UCSD-AML1 (cell line): ENCODE measurements at regions not wholly inside any gene's neighbourhood (a gene's known extent, or its start where the extent isn't known, plus 50 kb on each side); places are given as distances from the start of the nearest gene placed in this dataset.

Experiments
- DNase-seq: peaks from one replicate; lab custom pipeline; 2025; ENCODE audit not compliant: unreplicated experiment; lab: John Stamatoyannopoulos, UW

- DNase-seq: no peak
Measured at GRCh38 chr20:57794600-57795341, 85.0 kb upstream of the PMEPA1 start.

DNA sequence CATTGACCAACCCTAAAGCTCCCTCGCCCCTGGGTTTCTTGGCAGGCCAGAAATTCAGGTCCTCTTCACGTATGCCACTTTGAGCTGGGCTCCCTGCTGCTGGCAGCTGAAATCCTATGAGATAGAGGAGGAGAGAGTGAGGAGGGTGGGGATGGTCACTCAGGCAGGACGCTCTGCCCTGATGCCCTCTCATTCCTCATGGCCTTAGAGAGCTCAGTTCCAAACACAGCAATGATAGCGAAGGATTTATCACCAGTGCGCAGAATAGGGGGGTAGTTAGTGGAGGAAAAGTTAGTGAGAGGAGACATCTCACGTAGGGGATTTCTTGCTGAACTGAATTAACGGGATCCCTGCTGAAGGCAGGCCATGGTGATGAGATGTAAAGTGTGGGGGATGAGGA lies 84.2 kb upstream of the PMEPA1 start:
- no peak for DNase-seq

- no peak for DNase-seq
Measured at GRCh38 chr20:57793421-57793820, 83.6 kb upstream of the PMEPA1 start.

DNA sequence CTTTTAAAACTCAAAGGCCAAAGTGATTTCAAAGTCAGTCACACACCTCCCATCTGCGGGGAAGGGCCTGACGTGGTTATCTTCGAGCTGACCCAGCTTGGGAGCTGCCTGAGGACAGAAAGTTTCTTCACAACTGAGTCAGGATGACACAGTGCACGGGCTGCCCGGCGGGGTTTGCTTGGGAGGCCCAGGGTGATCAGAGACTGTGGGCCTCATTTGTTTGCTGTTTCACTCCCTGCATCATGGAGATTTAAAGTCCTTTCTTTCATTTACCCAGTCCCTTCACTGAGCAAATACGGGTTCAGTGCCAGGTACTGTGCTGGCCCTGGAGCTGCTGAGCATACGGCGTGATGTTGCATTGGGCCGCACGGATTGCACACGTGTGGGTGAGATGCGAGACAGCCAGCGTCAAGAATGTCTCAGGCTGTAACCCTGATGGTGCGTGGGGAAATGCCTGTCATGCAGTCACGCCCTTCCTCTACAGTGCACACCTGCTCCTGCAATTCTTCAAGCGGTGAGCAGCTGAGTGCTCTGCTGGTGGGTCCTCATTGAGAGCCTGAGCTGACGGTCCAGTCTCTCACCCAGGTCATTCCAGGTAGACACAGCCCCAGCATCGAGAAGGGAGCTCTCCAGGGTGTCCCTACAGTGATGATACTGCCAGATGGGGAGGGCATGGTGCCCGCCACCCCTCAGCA lies 82.7 kb upstream of the PMEPA1 start:
- no peak for DNase-seq

- DNase-seq: peak; percentile 57
Measured at GRCh38 chr20:57791966-57792365, 82.2 kb upstream of the PMEPA1 start.

DNA sequence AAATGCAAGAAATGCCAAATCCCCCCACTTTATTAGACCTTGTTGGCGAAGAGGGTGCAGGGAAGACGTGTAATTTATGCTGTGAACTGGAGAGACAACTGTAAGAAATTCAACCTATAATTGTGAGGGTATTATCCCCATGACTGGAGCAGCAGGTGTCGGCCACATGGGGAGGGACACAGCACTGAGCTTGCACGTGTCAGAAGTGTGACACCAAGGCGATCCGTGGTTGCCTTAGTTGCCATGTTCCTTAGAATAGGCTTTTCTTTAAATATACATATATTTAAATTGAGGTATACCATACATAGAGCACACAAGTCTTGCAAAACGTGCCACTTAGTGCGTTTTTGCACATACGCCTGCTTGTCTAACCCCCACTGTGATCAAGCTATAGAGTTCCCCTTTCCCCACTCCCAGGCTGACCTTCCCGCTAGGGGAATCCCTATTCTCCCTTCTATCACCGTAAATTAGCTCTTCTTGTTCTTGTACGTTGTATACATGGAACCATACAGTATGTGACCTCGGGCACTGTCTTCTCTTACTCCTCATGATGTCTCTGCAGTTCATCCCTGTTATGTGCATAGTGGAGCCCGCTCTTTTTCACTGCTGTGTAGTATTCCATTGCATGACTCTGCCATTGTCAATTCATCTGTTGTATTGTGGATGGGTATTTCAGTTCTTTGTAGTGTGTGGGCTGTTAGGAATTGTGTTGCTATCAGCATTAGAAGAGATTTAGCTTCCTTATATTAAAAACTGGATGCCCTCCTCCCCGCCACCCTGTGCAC lies 81.6 kb upstream of the PMEPA1 start:
- no peak for DNase-seq

- no peak for DNase-seq
Measured at GRCh38 chr20:57790176-57790575, 80.4 kb upstream of the PMEPA1 start.

DNA sequence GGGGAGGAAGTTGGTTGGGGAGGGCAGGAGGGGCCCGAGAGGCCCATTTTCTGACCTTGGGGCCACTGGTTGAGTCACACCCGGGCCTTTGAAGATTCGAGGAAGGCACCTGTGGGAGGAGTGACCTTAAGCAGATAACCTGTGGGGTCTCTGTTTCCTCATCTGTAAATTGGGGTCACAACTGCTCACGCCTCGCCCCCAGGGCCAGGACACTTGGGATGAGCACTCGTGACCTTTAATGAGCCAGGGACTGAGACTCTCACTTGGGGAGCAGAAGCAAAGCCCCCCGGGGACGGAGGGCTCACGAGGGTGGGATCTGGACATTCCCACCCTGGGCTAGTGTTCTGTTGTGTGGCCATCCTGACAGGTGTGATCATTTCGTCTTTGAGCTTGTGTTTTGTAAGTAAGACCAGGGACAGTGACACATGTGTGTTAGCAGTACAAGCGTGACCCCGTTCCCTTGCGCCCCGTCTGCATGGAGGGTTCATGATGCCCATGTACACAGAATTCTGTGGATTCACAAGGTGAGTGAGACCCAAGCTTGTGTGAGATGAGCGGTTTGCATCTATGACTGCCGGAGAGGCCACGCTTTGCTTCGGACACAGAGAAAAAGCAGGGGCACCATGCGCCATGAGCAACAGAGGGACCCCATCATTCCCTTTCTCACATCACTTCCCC lies 79.3 kb upstream of the PMEPA1 start:
- DNase-seq: no peak

- DNase-seq: no peak
Measured at GRCh38 chr20:57787990-57788781, 78.4 kb upstream of the PMEPA1 start.

- no peak for DNase-seq
Measured at GRCh38 chr20:57787151-57787989, 77.6 kb upstream of the PMEPA1 start.

- no peak for DNase-seq
Measured at GRCh38 chr20:57786304-57786932, 76.6 kb upstream of the PMEPA1 start.

- no peak for DNase-seq
Measured at GRCh38 chr20:57785720-57786119, 75.9 kb upstream of the PMEPA1 start.

GRCh38 chr20:57785061-57785460 lies 75.2 kb upstream of the PMEPA1 start:
- no peak for DNase-seq

DNA sequence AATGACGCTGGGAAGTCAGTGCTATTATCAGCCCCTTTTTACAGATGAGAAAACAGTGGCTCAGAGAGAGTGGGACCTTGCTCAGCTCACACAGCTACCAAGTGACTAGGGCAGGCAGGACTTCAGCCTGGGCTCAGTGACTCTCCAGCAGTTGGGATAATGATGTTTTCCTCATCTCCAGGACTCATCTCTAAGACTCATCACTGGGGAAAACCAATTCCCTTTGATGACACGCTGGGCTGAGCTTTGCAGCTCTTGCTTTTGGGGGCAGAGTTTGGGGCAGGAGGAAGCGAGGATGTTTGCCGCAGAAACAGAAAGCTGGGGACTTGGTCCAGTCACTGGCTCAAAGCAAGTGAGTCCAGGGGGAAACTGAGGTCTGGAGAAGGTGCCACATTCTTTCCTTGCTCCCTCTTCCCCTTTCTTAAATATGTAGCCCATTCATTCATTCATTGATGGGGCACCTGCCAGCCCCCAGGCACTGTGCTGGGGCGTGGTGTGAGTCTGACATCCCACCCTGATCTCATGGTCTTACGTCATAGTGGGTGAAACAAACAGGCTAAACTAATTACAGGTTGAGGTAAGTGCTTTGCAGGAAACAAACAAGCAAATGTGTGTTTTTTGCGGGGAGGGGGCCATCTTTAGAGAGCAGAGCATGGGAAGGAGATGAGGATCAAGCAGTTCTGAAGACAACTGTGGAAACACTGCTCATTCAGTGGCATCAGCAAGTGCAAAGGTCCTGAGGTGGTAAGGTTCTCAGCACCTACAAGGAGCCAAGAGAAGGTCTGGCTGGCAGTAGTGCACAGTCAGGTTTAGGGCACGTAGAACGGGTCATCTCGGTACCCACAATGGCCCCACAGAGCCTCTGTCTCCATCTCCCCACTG lies 74.4 kb upstream of the PMEPA1 start:
- no peak for DNase-seq

DNA sequence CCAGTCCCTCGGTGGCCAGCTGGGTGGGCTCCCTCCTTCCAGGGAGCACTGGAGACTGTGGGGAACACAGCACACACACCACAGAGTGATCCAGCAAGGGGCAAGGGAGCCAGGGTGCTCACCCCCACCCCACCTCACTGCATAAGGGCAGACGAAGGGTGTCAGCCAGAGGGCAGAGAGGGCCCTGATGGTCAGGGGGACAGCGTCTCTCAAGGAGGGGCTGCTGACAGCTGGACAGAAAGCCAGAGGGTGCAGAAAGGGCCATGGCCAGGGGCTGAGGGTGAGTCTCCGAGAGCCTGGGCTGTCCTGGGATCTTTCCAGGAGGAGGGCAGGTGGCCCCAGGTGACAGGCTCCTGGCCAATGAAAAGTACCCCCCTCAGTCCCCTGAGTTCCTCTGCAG lies 73.4 kb upstream of the PMEPA1 start:
- no peak for DNase-seq

- DNase-seq: peak; percentile 32
Measured at GRCh38 chr20:57782631-57783041, 72.8 kb upstream of the PMEPA1 start.

GRCh38 chr20:57781901-57782300 lies 72.1 kb upstream of the PMEPA1 start:
- DNase-seq: no peak

DNA sequence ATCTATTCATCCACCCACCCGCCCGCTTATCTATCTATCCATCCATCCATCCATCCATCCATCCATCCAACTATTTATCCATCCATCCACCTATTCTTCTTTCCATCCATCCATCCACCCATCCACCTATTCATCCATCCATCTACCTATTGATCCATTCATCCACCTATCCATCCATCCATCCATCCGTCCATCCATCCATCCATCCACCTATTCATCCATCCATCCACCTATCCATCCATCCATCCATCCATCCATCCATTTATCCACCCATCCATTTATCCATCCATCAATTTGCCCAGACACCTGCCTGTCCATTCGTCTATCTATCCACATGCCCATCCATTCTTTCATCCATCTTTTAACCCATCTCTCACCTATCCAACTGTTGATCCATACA lies 71.1 kb upstream of the PMEPA1 start:
- no peak for DNase-seq
